ENCODE measurements at regions not wholly inside any gene's neighbourhood (a gene's known extent, or its start where the extent isn't known, plus 50 kb on each side); places are given as distances from the start of the nearest gene placed in this dataset.

GRCh38 chr16:64740261-64740660 lies 381.6 kb downstream of the CDH11 start:
- TF ChIP-seq CTCF (IDR thresholded peaks at IDR 0.05) (no peak), POLR2A (IDR thresholded peaks at IDR 0.05) (no peak)
- Histone ChIP-seq H3K4me1 (no peaks in the 10 kb centered on the region), H3K9me3 (no peaks in the 10 kb centered on the region), H3K27me3 (no peaks in the 10 kb centered on the region), H3K27ac (no peak overlapping the region), H3K4me3 (no peak overlapping the region), H3K36me3 (no peaks in the 10 kb centered on the region)
- intact Hi-C loops (cut with DNase I; ENCODE audit: low total_unique reads): no loop called here
- DNase-seq: no peak

- Histone ChIP-seq H3K27me3 (no peaks in the 10 kb centered on the region), H3K9me3 (no peaks in the 10 kb centered on the region), H3K4me1 (no peaks in the 10 kb centered on the region), H3K27ac (no peak overlapping the region), H3K4me3 (no peak overlapping the region), H3K36me3 (no peaks in the 10 kb centered on the region)
- no peak for TF ChIP-seq POLR2A (IDR thresholded peaks at IDR 0.05)
- no peak for TF ChIP-seq CTCF (IDR thresholded peaks at IDR 0.05)
- DNase-seq: no peak
- intact Hi-C loops (cut with DNase I; ENCODE audit: low total_unique reads): no loop called here
Measured at GRCh38 chr16:64738321-64738960, 383.4 kb downstream of the CDH11 start.

GRCh38 chr16:64736857-64737256 lies 385.0 kb downstream of the CDH11 start:
- intact Hi-C loops (cut with DNase I; ENCODE audit: low total_unique reads): no loop called here
- no peak overlapping the region for H3K27ac ChIP-seq
- H3K4me1 ChIP-seq: no peaks in the 10 kb centered on the region
- no peaks in the 10 kb centered on the region for H3K9me3 ChIP-seq
- H3K27me3 ChIP-seq: no peaks in the 10 kb centered on the region
- H3K4me3 ChIP-seq: no peak overlapping the region
- no peak for DNase-seq
- H3K36me3 ChIP-seq: no peaks in the 10 kb centered on the region
- TF ChIP-seq CTCF (IDR thresholded peaks at IDR 0.05) (no peak), POLR2A (IDR thresholded peaks at IDR 0.05) (no peak)

GRCh38 chr16:64731891-64732290 lies 390.0 kb downstream of the CDH11 start:
- intact Hi-C loops (cut with DNase I; ENCODE audit: low total_unique reads): no loop called here
- TF ChIP-seq CTCF (IDR thresholded peaks at IDR 0.05): no peak
- no peak for TF ChIP-seq POLR2A (IDR thresholded peaks at IDR 0.05)
- no peak for DNase-seq
- Histone ChIP-seq H3K27ac (no peak overlapping the region), H3K36me3 (no peaks in the 10 kb centered on the region), H3K9me3 (no peaks in the 10 kb centered on the region), H3K4me3 (no peak overlapping the region), H3K27me3 (no peaks in the 10 kb centered on the region), H3K4me1 (no peaks in the 10 kb centered on the region)

GRCh38 chr16:64730261-64730660 lies 391.6 kb downstream of the CDH11 start:
- Histone ChIP-seq H3K4me3 (no peak overlapping the region), H3K4me1 (no peaks in the 10 kb centered on the region), H3K36me3 (no peaks in the 10 kb centered on the region), H3K9me3 (no peaks in the 10 kb centered on the region), H3K27me3 (no peaks in the 10 kb centered on the region), H3K27ac (no peak overlapping the region)
- TF ChIP-seq POLR2A (IDR thresholded peaks at IDR 0.05) (no peak), CTCF (IDR thresholded peaks at IDR 0.05) (no peak)
- DNase-seq: no peak
- intact Hi-C loops (cut with DNase I; ENCODE audit: low total_unique reads): no loop called here

Measured in uterus (tissue), 3 donors.